GM21367 (cell line): ENCODE measurements at regions not wholly inside any gene's neighbourhood (a gene's known extent, or its start where the extent isn't known, plus 50 kb on each side); places are given as distances from the start of the nearest gene placed in this dataset.
"Not testable (repeated sequence)": the region's sequence is repeated elsewhere in the genome, so short reads cannot be mapped to it uniquely, and the experiment has no call there.

Experiments used
- ATAC-seq: cut with Tn5 transposase; IDR thresholded peaks from one replicate; pipeline ENCODE4 v1.9.1; 2021; ENCODE audit not compliant: unreplicated experiment

DNA sequence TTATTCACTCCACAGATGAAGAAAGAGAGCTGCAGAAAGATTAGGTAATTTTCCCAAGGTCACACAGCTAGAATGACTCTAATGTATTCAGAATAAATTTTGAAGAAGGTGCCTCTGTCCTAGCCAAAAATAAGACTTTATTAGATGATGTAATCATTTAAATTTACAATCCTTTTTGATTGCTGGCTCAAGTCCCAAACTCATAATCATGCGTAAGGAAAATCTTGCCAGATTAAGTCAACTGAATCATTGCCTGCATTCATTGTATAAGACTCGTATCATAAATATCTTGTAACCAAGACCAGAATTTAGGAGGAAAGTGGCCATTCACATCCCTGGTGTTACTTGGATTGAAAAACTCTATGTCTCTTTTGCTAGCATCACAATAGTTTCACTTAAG is 53.1 kb upstream of the STK39 start:
- no peak for ATAC-seq

- no peak for ATAC-seq
Measured at GRCh38 chr2:168304024-168304681, 56.8 kb upstream of the STK39 start.

DNA sequence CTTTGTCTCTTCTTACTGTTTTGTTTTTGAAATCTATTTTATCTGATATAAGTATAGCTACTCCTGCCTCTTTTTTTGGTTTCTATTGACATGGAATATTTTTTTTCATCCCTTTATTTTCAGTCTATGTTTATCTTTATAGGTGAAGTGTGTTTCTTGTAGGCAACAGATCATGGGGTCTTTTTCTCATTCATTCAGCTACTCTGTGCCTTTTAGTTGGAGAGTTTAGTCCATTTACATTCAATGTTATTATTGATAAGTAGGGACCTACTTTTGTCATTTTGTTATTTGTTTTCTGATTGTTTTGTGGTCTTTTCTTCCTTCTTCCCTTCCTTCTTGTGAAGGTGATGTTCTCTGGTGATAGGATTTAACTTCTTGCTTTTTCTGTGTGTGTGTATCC is 60.0 kb upstream of the STK39 start:
- ATAC-seq, result no peak

DNA sequence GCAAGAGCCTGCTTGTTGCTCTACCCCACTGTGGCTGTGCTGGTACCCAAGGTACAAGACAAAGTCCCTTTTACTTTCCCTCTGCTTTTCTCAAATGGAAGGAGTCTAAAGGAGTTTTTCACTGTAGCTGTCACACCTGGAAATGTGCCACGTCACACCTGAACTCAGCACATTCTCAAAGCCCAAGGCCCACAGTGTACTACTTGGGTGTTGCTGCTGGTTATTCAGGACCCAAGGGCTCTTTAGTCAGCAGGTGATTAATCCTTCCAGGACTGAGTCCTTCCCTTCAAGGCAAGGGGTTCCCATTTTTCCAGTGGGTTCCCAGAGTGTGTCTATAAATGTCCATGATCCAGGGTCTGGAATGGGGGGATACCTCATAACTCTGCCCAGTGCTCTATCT is 63.2 kb upstream of the STK39 start:
- no peak for ATAC-seq

GRCh38 chr2:168311261-168311910 is 64.0 kb upstream of the STK39 start:
- ATAC-seq, result no peak

DNA sequence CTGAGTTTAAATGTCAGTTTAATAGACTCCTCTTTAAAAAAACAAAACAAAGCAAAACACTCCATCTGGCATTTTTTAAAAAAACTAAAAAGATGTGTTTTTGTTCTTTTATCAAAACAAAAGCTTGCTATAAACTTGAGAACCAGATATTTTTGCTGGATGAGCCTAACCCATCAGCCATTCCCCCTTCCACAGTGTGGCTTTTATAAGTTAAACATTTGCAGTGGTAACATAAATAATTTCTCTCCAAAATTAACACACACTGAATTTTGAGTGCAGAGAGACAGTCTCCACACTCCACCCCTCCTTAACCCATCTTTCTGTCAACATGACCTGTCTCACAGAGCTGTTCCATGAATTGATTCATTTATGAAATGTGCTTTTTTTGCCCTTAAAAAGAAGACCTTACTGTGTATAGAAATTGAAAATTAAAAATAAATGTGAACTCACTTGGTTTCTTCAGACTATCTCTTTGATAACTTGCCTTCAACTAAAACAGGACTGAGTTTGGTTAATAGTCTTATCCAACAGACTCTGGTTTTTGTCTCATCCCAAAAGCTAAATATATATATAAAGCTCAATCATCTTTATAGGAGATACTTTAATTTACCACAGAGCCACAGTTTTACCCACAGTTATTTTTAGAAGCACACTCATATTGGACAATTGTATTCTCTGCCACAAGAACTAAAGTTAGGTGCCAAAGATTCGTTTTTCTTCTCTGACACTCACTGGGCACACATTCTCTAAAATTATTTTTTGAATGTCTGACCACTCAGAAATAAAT is 64.8 kb upstream of the STK39 start:
- ATAC-seq, result no peak

DNA sequence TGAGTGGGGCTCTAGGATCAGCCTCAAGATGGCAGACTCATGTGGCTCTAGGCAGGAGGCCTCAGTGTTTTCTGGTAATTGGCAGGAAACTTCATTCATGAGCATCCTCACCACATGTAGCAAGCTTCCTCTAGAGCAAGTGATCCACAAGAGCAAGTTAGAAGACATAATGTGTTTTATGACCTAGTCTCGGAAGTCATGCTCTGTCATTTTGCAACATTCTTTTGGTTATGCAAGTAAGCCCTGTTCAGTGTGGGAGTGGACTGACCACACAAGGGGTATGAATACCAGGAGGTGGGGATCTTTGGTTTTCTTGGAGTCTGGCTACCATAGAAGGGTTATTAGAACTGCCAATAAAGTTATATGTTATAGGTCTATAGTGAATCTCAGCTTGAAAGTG is 66.8 kb upstream of the STK39 start:
- no peak for ATAC-seq

DNA sequence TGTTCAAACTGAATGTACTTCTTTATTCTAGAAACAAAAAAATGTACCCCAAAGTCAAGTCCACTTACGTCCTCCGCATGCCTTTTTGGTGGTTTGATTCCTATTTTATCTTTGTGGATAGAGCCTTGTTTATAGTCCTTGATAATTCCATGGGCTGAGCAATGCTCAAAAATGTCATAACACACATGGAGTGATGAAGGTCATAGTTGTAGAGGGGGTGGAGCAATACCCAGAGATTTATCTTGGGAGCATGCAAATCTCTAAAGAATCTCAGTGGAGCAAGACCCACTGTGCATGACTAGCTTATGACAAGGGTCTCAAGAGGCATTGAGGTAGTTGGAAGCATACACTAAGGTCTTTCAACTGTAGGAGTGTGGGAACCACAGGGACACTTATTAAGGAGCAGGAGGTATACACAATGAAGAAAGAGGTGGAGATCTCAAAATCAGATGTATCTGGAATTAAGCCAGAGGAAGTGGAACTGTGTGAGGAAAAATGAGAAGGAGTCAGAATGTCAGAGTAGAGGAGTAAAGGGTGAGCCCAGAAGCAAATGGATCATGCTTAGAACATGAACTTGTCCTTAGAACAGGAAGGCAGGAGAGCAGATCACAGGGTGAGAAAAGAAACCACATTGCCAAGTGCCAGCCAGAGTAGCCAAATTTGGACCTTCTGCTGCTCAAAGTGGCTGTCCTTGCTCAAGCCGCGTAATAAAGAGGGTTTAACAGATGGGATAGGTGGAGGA is 68.1 kb upstream of the STK39 start:
- no peak for ATAC-seq

DNA sequence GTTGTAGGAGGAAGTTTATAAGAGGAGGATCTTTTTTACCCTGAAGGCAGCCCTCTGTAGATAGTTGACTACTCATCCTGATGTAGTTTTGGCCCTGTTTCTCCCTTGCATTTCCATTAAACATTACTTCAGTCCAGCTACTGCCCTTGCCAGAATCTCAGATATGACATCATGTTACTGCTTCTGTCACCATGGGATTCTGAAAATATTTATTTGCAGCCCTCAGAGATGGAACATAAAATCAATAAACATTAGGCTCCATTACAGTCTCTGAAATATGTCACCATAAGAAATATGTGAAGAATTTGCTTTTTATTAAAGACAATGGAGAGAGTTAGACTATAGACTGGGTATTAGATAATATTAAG is 68.7 kb upstream of the STK39 start:
- no peak for ATAC-seq

DNA sequence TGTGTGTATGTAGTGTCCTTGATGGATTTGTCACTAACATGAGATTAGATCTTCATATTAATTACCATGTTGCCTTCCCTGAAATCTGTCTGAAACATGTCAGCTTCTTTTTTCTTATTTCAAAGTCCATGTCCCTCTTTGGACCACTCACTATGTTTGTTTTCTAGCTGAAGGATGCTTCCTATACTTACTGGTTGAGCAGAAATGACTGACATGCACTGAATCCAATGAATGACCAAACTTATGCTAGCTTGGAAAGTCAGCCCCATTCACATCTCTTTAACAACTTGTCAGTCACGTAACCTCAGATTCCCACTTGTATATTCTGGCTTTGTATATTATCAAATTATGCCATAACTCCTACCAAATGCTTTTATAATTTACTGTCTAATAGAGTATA is 69.9 kb upstream of the STK39 start:
- no peak for ATAC-seq

GRCh38 chr2:168320267-168320666 is 72.9 kb upstream of the STK39 start:
- ATAC-seq, result no peak

GRCh38 chr2:168322325-168323007 is 75.1 kb upstream of the STK39 start:
- ATAC-seq, result no peak

- ATAC-seq, result no peak
Measured at GRCh38 chr2:168323529-168324021, 76.2 kb upstream of the STK39 start.

GRCh38 chr2:168326572-168326971 is 79.2 kb upstream of the STK39 start:
- ATAC-seq, result no peak

DNA sequence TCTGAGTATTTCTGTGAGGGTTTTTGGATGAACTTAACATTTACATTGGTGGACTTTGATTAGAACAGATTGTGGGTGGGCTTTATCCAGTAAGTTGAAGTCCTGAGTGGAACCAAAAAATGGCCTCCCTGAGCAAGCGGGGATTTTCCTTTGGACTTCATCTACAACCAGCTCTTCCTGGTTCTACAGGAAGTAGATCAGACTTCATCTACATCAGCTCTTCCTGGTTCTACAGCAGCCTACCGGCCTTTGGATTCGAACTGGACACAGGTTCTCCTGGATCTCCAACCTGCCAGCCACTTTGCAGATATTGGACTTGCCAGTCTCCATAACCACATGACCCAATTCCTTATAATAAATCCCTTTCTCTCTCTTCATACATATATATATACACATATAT is 79.9 kb upstream of the STK39 start:
- no peak for ATAC-seq

DNA sequence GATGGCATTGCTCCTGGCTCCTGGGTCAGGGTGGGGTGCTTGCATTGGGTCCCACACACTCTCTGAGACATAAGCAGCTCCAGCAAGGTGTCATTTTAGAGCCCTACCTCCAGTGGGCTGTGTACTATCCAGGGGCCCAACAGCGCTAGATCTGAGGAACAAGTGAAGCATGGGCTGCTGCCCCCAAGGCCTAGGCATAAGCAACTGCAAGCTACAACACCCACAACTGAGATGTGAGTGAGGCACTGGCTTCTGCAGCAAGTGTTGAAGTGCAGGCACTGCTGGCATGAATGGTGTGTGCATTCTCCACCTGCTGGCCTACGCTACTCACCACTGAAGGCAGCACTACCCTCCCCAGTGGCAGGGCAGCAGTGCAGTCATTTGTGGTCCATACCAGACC is 81.0 kb upstream of the STK39 start:
- ATAC-seq, result no peak

DNA sequence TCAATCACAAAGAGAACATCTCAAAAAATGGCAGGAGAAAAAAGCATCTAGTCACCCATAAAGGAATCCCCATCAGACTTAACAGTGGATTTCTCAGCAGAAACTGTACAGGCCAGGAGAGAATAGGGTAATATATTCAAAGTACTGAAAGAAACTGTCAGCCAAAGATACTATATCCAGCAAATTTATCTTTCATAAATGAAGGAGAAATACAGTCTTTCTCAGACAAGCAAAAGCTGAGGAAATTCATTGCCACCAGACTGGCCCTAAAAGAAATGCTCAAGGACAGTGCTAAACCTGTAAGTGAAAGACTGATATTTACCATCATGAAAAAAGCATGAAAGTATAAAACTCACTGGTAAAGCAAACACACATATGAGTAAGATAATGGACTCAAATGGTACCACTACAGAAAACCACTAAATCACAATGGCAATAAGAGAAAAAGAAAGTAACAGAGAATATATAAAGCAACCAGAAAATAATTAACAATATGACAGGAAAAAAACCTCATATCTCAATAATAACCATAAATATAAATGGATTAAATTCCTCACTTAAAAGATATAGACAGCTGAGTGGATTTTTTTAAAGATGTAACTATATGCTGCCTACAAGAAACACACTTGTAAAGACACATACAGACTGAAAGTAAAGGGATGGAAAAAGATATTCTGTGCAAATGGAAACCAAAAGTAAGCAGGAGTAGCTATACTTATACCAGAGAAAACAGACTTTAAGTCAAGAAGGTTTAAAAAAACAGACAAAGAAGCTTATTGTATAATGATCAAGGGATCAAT is 83.4 kb upstream of the STK39 start:
- ATAC-seq, result no peak

DNA sequence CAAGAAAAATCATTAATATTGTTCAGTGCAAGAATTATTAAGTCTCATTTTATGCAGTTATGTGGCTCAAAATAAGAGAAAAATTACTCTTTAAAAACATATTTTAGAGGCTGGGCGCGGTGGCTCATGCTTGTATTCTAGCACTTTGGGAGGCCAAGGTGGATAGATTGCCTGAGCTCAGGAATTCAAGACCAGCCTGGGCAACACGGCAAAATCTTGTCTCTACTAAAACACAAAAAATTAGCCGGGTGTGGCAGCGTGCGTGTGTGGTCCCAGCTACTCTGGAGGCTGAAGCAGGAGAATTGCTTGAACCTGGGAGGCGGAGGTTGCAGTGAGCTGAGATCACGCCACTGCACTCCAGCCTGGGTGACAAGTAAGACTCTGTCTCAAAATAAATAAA is 87.9 kb upstream of the STK39 start:
- not testable (repeated sequence) for ATAC-seq

DNA sequence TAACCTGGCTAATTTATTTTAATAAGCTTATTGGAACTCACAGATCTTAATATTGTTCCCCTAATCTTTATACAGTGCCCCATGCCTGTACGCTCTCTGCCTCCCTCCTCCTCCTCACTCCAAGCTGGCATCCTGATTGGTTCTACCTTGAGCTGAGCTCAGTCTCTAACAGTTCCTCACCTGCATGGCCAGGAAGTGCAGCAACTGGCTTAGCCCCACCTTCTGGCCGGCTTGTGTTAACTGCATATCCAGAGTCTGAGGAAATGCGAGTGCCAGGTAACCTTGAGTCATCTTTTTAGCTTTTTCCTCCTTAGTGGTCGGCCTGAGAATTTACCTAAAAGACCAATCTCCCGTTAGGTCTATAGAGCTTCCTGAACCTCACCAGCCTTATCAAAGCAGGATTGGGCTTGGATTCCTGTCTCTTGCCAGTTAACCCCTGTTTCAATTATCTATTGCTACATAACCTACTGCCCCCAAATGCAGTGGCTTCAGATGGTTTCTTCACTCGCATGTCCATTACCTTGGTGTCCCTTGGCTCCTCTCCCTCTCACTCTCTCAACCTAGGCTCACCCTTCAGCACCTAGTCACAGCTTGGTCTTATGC is 89.5 kb upstream of the STK39 start:
- peak; percentile 78 for ATAC-seq

DNA sequence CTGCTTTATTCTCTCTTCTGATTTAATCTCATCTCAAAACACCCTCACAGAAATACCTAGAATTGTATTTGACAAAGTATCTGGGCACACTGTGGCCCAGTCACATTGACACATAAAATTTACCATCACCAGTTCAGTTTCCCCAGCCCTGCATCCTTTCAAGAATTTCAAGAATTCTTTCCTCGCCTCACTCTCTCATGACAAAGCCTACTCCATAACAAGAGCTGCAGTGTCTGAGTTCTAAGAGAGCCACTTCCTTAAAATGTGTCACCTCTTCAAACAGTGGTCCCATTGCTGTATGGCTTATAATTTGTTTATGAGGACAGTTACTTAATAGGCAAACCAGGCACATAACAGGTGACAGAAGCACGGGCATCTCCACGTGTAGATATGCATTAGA is 90.9 kb upstream of the STK39 start:
- no peak for ATAC-seq
